ENCODE measurements at regions not wholly inside any gene's neighbourhood (a gene's known extent, or its start where the extent isn't known, plus 50 kb on each side); places are given as distances from the start of the nearest gene placed in this dataset.

GRCh38 chr2:6203291-6203959, 511.2 kb downstream of the SOX11 start:
- no peak for DNase-seq (ENCODE audit: low read depth in 2 of 2)

- no peak for DNase-seq (ENCODE audit: low read depth in 2 of 2)
These were observed 514.7 kb downstream of the SOX11 start for GRCh38 chr2:6206882-6207281.

DNA sequence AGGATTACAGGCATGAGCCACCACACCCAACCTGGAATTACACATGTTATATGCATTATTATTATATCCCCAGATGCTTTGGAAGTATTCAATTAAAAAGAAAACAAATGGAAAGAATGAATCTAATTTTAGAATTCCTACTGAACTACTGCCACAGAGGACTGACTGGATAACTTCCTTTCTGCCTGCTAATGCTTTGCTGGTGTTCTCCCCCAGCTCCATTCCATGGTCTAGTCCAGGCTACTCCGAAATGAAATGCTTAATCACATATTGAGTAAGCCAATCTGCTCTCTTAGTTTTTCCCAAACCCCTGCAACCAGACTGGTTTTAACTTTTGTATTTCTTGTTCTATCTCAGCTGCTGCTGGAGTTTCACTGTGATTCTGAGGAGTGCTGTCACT, 519.1 kb downstream of the SOX11 start:
- DNase-seq (ENCODE audit: low read depth in 2 of 2): no peak

DNA sequence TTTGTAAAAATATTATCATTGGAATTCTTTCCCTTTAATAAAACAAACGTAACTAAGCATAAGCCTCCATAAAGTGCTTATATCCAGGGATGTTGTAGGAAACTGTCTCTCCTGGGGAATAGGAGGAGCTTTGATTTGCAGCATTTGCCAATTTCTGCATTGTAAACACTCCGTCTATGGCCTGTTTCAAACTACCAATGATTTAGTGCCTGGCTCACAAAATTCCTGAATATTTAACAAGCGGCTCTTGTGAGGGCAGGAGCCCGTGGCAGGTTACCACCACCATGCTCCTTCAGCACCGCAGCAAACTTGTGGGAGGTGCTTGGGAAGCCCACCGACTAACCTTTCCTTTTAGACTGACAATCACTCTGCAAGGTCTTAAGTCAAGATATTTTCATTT, 520.3 kb downstream of the SOX11 start:
- no peak for DNase-seq (ENCODE audit: low read depth in 2 of 2)

- no peak for DNase-seq (ENCODE audit: low read depth in 2 of 2)
These were observed 521.0 kb downstream of the SOX11 start for GRCh38 chr2:6213056-6213780.

DNA sequence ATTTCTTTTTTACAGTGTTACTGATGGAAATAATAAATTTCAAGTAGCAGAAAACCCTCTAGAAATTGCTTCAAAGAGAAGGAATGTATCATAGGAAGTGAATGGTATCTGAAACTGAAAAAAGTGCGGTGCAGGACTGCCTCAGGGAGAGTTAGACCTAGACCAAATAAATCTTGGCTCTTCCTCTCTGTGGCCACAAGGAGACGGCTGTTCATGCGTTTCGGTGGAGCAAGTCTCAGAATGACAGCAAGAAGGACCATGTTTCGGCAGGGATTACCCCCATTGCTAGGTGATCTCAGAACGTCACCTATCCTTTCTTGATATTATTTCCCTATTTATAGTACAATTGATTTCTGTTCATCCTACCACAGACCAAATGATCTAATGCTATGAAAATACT, 522.3 kb downstream of the SOX11 start:
- no peak for DNase-seq (ENCODE audit: low read depth in 2 of 2)

DNA sequence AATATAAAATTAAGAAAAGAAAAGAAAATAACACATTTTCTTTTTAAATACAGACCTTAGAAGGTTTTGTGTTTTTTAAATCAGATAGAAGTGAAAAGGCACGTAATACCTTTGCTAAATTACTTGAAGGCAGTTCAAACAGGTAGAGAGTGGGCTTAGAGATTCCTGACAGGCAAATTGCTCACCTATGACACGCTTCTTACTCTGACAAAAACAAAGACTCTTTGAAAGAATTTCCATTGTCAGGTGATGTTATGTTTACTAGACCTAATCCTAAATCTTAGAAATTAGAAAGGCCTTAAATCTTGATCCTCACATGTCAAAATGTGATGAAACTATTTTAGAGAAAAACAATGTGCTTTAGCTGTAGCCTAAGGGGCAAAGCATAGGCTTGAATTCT, 522.9 kb downstream of the SOX11 start:
- no peak for DNase-seq (ENCODE audit: low read depth in 2 of 2)

- DNase-seq (ENCODE audit: low read depth in 2 of 2): no peak
These were observed 524.0 kb downstream of the SOX11 start for GRCh38 chr2:6216234-6216633.

DNA sequence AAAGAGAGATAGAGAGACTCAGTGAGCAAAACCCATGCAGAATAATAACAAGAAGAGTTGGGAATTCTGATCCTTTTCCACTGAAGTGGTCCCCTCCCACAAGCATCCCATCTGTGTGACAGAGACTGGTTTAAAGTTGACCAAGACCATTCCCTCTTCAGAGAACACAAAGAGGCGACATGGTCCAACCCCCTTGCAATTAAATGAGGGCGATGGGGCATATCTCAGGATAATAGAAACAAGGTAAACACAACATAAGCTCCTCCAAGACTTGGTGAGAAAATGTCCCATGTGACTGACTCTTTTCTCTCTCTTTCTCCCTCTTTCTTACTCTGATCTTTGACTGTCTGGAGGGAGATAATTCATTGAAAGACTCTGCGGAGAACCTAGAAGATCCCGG, 526.7 kb downstream of the SOX11 start:
- no peak for DNase-seq (ENCODE audit: low read depth in 2 of 2)

- DNase-seq (ENCODE audit: low read depth in 2 of 2): no peak
These were observed 527.7 kb downstream of the SOX11 start for GRCh38 chr2:6219906-6220305.

GRCh38 chr2:6222296-6222695, 530.1 kb downstream of the SOX11 start:
- DNase-seq (ENCODE audit: low read depth in 2 of 2): no peak

GRCh38 chr2:6224267-6224666, 532.1 kb downstream of the SOX11 start:
- DNase-seq (ENCODE audit: low read depth in 2 of 2): no peak

DNA sequence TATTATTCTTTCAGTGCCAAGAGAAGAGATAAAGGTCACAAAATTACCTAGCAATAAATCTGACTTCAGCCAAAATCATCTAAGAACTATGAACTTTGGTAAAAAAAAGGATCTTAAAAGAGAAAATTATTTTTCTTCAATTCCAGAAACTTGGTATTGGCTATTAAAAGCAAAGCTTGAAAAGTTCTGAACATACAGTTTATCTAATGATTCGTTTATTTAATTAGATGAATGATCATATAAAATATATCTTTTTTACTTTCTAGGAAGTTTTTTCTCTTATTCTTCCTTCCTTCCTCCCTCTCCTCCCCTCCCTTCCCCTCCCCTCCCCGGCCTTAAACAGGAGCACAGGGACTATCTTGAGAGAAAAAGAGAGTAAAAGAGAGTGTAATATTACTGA, 536.1 kb downstream of the SOX11 start:
- no peak for DNase-seq (ENCODE audit: low read depth in 2 of 2)

- no peak for DNase-seq (ENCODE audit: low read depth in 2 of 2)
These were observed 539.0 kb downstream of the SOX11 start for GRCh38 chr2:6231166-6231565.

GRCh38 chr2:6233993-6234392, 541.8 kb downstream of the SOX11 start:
- no peak for DNase-seq (ENCODE audit: low read depth in 2 of 2)

DNA sequence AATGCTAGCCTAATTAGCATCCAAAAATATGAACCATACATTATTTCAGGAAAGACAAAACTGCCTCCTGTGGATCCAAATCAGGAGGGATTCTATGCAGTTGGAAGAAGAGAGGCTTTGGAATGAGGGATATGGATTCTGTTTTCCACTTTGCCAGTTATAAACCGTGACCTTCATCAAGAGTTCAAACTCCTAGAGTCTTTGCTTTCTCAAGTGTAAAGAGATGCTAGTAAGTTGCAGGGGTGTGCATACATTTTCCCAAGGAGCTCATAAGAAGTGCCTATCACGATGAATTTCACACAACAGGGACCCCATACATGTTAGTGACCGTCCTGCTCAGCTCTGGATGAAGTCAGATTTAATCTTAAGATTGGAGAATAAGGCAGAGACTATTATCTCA, 542.5 kb downstream of the SOX11 start:
- no peak for DNase-seq (ENCODE audit: low read depth in 2 of 2)

DNA sequence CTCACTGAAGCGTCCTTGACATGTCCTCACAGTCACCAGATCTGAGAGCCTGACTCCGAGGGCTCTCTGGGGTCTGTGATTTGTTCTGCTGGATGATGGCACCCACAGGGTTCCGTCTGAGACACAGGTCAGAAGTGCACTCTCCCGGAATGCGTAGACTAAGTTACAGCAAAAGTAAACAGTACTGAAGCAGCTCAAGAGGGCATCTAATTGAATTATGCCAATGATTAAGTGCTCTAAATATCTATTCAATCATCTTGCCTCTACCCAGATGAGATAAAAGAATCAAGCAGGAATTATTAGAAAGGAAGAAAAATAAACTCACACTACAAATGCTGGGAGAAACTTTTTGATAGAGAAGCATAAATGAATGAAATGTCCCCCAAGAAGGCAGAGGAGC, 544.1 kb downstream of the SOX11 start:
- DNase-seq (ENCODE audit: low read depth in 2 of 2): no peak

- DNase-seq (ENCODE audit: low read depth in 2 of 2): no peak
These were observed 545.0 kb downstream of the SOX11 start for GRCh38 chr2:6237039-6237660.

GRCh38 chr2:6249557-6249956, 557.4 kb downstream of the SOX11 start:
- no peak for DNase-seq (ENCODE audit: low read depth in 2 of 2)

GRCh38 chr2:6254441-6254840, 562.3 kb downstream of the SOX11 start:
- DNase-seq (ENCODE audit: low read depth in 2 of 2): no peak

- DNase-seq (ENCODE audit: low read depth in 2 of 2): no peak
These were observed 572.0 kb downstream of the SOX11 start for GRCh38 chr2:6264198-6264597.

- DNase-seq (ENCODE audit: low read depth in 2 of 2): no peak
These were observed 584.2 kb downstream of the CMPK2 start for GRCh38 chr2:6281524-6281923.

DNA sequence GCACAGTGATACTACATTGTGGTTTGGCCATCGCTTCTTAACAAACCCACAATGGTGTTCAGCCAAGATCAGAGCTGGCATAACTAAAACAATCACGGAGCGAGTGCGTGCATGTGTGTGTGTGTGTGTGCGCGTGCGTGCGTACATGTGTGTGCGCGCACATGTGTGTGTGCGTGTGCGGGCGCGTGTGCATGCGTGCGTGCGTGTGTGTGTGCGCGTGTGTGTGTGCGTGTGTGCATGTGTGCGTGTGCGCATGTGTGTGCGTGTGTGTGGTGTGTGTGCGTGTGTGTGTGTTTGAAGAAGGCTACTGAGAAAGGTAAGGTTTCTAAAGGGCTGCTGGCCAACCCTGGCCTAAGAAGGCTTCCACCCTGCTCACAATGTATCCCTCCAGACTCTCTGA, 582.4 kb downstream of the CMPK2 start:
- no peak for DNase-seq (ENCODE audit: low read depth in 2 of 2)
